ENCODE measurements at regions not wholly inside any gene's neighbourhood (a gene's known extent, or its start where the extent isn't known, plus 50 kb on each side); places are given as distances from the start of the nearest gene placed in this dataset.

- 94% methylated on average over 17 of the region's 17 CpGs for WGBS
- Histone ChIP-seq H3K4me3 (ENCODE audit: low read length) (no peak overlapping the region), H3K36me3 (ENCODE audit: insufficient read depth, low read length) (no peaks in the 10 kb centered on the region), H3K27ac (ENCODE audit: low read depth, low read length) (no peak overlapping the region), H3K9me3 (ENCODE audit: insufficient read depth, low read depth, low read length) (no peaks in the 10 kb centered on the region), H3K9ac (ENCODE audit: low read depth, low read length) (no peak overlapping the region), H3K4me1 (ENCODE audit: insufficient read depth, low read length) (no peaks in the 10 kb centered on the region), H3K27me3 (ENCODE audit: insufficient read depth, low read length) (no peaks in the 10 kb centered on the region)
Observed at GRCh38 chr7:156121956-156122355, 309.7 kb upstream of the SHH start.

- no peaks in the 10 kb centered on the region for H3K9me3 ChIP-seq (ENCODE audit: insufficient read depth, low read depth, low read length)
- 93% methylated on average over 10 of the region's 10 CpGs for WGBS
- H3K27ac ChIP-seq (ENCODE audit: low read depth, low read length): no peak overlapping the region
- no peak overlapping the region for H3K9ac ChIP-seq (ENCODE audit: low read depth, low read length)
- no peak overlapping the region for H3K4me3 ChIP-seq (ENCODE audit: low read length)
- no peaks in the 10 kb centered on the region for H3K27me3 ChIP-seq (ENCODE audit: insufficient read depth, low read length)
- H3K36me3 ChIP-seq (ENCODE audit: insufficient read depth, low read length): no peaks in the 10 kb centered on the region
- H3K4me1 ChIP-seq (ENCODE audit: insufficient read depth, low read length): no peaks in the 10 kb centered on the region
Observed at GRCh38 chr7:156121434-156121833, 309.2 kb upstream of the SHH start.

- no peaks in the 10 kb centered on the region for H3K9me3 ChIP-seq (ENCODE audit: insufficient read depth, low read depth, low read length)
- H3K4me3 ChIP-seq (ENCODE audit: low read length): no peak overlapping the region
- H3K36me3 ChIP-seq (ENCODE audit: insufficient read depth, low read length): no peaks in the 10 kb centered on the region
- no peak overlapping the region for H3K27ac ChIP-seq (ENCODE audit: low read depth, low read length)
- H3K27me3 ChIP-seq (ENCODE audit: insufficient read depth, low read length): no peaks in the 10 kb centered on the region
- no peaks in the 10 kb centered on the region for H3K4me1 ChIP-seq (ENCODE audit: insufficient read depth, low read length)
- 96% methylated on average over 17 of the region's 17 CpGs for WGBS
- H3K9ac ChIP-seq (ENCODE audit: low read depth, low read length): no peak overlapping the region
Observed at GRCh38 chr7:156120552-156120951, 308.3 kb upstream of the SHH start.

- H3K36me3 ChIP-seq (ENCODE audit: insufficient read depth, low read length): no peaks in the 10 kb centered on the region
- H3K27ac ChIP-seq (ENCODE audit: low read depth, low read length): no peak overlapping the region
- WGBS: 92% methylated on average over 6 of the region's 6 CpGs
- H3K9me3 ChIP-seq (ENCODE audit: insufficient read depth, low read depth, low read length): no peaks in the 10 kb centered on the region
- H3K27me3 ChIP-seq (ENCODE audit: insufficient read depth, low read length): no peaks in the 10 kb centered on the region
- H3K4me1 ChIP-seq (ENCODE audit: insufficient read depth, low read length): no peaks in the 10 kb centered on the region
- H3K4me3 ChIP-seq (ENCODE audit: low read length): no peak overlapping the region
- H3K9ac ChIP-seq (ENCODE audit: low read depth, low read length): no peak overlapping the region
Observed at GRCh38 chr7:156119771-156120170, 307.5 kb upstream of the SHH start.

GRCh38 chr7:156118248-156118645, 306.0 kb upstream of the SHH start:
- H3K27ac ChIP-seq (ENCODE audit: low read depth, low read length): no peak overlapping the region
- peaks cover 3% of the 10 kb centered on the region; the same call in 1 of the 2 replicates for H3K4me1 ChIP-seq (ENCODE audit: insufficient read depth, low read length)
- H3K9ac ChIP-seq (ENCODE audit: low read depth, low read length): no peak overlapping the region
- WGBS: 93% methylated on average over 6 of the region's 6 CpGs
- H3K27me3 ChIP-seq (ENCODE audit: insufficient read depth, low read length): no peaks in the 10 kb centered on the region
- H3K4me3 ChIP-seq (ENCODE audit: low read length): no peak overlapping the region
- no peaks in the 10 kb centered on the region for H3K36me3 ChIP-seq (ENCODE audit: insufficient read depth, low read length)
- H3K9me3 ChIP-seq (ENCODE audit: insufficient read depth, low read depth, low read length): no peaks in the 10 kb centered on the region

GRCh38 chr7:156117542-156118247, 305.4 kb upstream of the SHH start:
- Histone ChIP-seq H3K4me1 (ENCODE audit: insufficient read depth, low read length) (peaks cover 3% of the 10 kb centered on the region; the same call in 1 of the 2 replicates), H3K9ac (ENCODE audit: low read depth, low read length) (no peak overlapping the region), H3K36me3 (ENCODE audit: insufficient read depth, low read length) (no peaks in the 10 kb centered on the region), H3K27me3 (ENCODE audit: insufficient read depth, low read length) (no peaks in the 10 kb centered on the region), H3K9me3 (ENCODE audit: insufficient read depth, low read depth, low read length) (no peaks in the 10 kb centered on the region), H3K4me3 (ENCODE audit: low read length) (no peak overlapping the region), H3K27ac (ENCODE audit: low read depth, low read length) (no peak overlapping the region)
- WGBS: 95% methylated on average over 7 of the region's 8 CpGs

- Histone ChIP-seq H3K27me3 (ENCODE audit: insufficient read depth, low read length) (no peaks in the 10 kb centered on the region), H3K4me3 (ENCODE audit: low read length) (no peak overlapping the region), H3K4me1 (ENCODE audit: insufficient read depth, low read length) (peaks cover 3% of the 10 kb centered on the region; the same call in 1 of the 2 replicates), H3K9ac (ENCODE audit: low read depth, low read length) (no peak overlapping the region), H3K36me3 (ENCODE audit: insufficient read depth, low read length) (no peaks in the 10 kb centered on the region), H3K9me3 (ENCODE audit: insufficient read depth, low read depth, low read length) (no peaks in the 10 kb centered on the region), H3K27ac (ENCODE audit: low read depth, low read length) (no peak overlapping the region)
- 95% methylated on average over 12 of the region's 12 CpGs for WGBS
Observed at GRCh38 chr7:156116514-156117215, 304.4 kb upstream of the SHH start.

- Histone ChIP-seq H3K9me3 (ENCODE audit: insufficient read depth, low read depth, low read length) (no peaks in the 10 kb centered on the region), H3K4me3 (ENCODE audit: low read length) (no peak overlapping the region), H3K27ac (ENCODE audit: low read depth, low read length) (no peak overlapping the region), H3K27me3 (ENCODE audit: insufficient read depth, low read length) (no peaks in the 10 kb centered on the region), H3K4me1 (ENCODE audit: insufficient read depth, low read length) (peaks cover 3% of the 10 kb centered on the region; the same call in 1 of the 2 replicates), H3K36me3 (ENCODE audit: insufficient read depth, low read length) (no peaks in the 10 kb centered on the region), H3K9ac (ENCODE audit: low read depth, low read length) (no peak overlapping the region)
- 93% methylated on average over 9 of the region's 9 CpGs for WGBS
Observed at GRCh38 chr7:156115582-156115981, 303.3 kb upstream of the SHH start.

GRCh38 chr7:156113731-156114130, 301.5 kb upstream of the SHH start:
- peaks cover 3% of the 10 kb centered on the region; the same call in 1 of the 2 replicates for H3K4me1 ChIP-seq (ENCODE audit: insufficient read depth, low read length)
- 80% methylated on average over 7 of the region's 7 CpGs for WGBS

GRCh38 chr7:156109988-156110387, 297.7 kb upstream of the SHH start:
- 96% methylated on average over 2 of the region's 2 CpGs for WGBS
- no peaks in the 10 kb centered on the region for H3K36me3 ChIP-seq (ENCODE audit: insufficient read depth, low read length)

More at GRCh38 chr7:156113731-156114130, 301.5 kb upstream of the SHH start:
- Histone ChIP-seq H3K27ac (ENCODE audit: low read depth, low read length) (no peak overlapping the region), H3K9ac (ENCODE audit: low read depth, low read length) (no peak overlapping the region), H3K4me3 (ENCODE audit: low read length) (no peak overlapping the region), H3K36me3 (ENCODE audit: insufficient read depth, low read length) (no peaks in the 10 kb centered on the region), H3K9me3 (ENCODE audit: insufficient read depth, low read depth, low read length) (no peaks in the 10 kb centered on the region), H3K27me3 (ENCODE audit: insufficient read depth, low read length) (no peaks in the 10 kb centered on the region)

GRCh38 chr7:156109076-156109475, 296.8 kb upstream of the SHH start:
- H3K27me3 ChIP-seq (ENCODE audit: insufficient read depth, low read length): no peaks in the 10 kb centered on the region
- no peak overlapping the region for H3K27ac ChIP-seq (ENCODE audit: low read depth, low read length)
- no peaks in the 10 kb centered on the region for H3K36me3 ChIP-seq (ENCODE audit: insufficient read depth, low read length)
- H3K9ac ChIP-seq (ENCODE audit: low read depth, low read length): no peak overlapping the region
- 98% methylated on average over 8 of the region's 8 CpGs for WGBS
- no peak overlapping the region for H3K4me3 ChIP-seq (ENCODE audit: low read length)
- H3K4me1 ChIP-seq (ENCODE audit: insufficient read depth, low read length): peaks cover 3% of the 10 kb centered on the region; the same call in 1 of the 2 replicates
- H3K9me3 ChIP-seq (ENCODE audit: insufficient read depth, low read depth, low read length): no peaks in the 10 kb centered on the region

More at GRCh38 chr7:156109988-156110387, 297.7 kb upstream of the SHH start:
- Histone ChIP-seq H3K9me3 (ENCODE audit: insufficient read depth, low read depth, low read length) (no peaks in the 10 kb centered on the region), H3K4me1 (ENCODE audit: insufficient read depth, low read length) (peaks cover 3% of the 10 kb centered on the region; the same call in 1 of the 2 replicates), H3K9ac (ENCODE audit: low read depth, low read length) (no peak overlapping the region), H3K4me3 (ENCODE audit: low read length) (no peak overlapping the region), H3K27me3 (ENCODE audit: insufficient read depth, low read length) (no peaks in the 10 kb centered on the region), H3K27ac (ENCODE audit: low read depth, low read length) (no peak overlapping the region)

Data from HUES64 (cell line).